GM12873 (cell line): ENCODE measurements at regions not wholly inside any gene's neighbourhood (a gene's known extent, or its start where the extent isn't known, plus 50 kb on each side); places are given as distances from the start of the nearest gene placed in this dataset.

Experiments used
- TF ChIP-seq, protein P1 (sequence below): IDR thresholded peaks from 2 replicates; pipeline ENCODE4 v1.5.1; 2012; ENCODE audit warnings: low read depth, mild to moderate bottlenecking, moderate library complexity, low read length, control low read depth; ENCODE audit not compliant: insufficient read depth; ENCODE audit errors: missing control alignments

DNA sequence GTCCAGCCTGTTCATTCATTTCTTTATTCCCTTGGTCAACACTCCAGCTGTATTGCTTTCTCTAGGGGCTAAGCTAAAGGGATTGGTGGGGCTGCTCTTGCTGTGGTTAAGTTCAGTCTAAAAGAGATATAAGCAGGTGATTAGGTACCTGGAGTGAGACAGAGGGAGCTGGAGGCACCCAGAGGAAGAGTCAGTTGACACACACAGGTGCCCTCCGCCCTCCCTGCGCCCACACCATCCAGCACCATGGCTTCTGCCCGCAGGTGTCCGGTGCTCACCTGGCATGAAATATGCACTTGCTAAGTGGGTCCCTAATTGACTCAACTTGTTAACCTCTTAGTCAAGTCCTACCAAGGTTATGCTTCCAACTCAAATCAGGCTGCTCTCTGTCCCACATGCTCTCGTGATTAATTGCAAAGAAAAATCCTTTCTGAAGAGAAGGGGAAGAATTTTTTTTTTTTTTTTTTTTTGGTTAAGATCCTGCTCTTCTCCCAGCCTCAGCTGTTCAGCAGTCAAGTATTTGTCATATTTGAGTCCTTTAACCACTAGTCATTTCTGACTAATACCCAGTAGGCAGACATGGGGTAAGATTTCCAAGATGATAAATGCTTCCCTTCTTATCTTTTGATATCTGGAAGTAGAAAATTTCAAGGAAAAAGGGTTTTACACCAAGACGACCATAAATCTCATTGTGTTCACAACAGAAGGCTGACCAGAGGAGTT is 199.8 kb upstream of the WSCD1 start:
- TF ChIP-seq, protein P1, sequence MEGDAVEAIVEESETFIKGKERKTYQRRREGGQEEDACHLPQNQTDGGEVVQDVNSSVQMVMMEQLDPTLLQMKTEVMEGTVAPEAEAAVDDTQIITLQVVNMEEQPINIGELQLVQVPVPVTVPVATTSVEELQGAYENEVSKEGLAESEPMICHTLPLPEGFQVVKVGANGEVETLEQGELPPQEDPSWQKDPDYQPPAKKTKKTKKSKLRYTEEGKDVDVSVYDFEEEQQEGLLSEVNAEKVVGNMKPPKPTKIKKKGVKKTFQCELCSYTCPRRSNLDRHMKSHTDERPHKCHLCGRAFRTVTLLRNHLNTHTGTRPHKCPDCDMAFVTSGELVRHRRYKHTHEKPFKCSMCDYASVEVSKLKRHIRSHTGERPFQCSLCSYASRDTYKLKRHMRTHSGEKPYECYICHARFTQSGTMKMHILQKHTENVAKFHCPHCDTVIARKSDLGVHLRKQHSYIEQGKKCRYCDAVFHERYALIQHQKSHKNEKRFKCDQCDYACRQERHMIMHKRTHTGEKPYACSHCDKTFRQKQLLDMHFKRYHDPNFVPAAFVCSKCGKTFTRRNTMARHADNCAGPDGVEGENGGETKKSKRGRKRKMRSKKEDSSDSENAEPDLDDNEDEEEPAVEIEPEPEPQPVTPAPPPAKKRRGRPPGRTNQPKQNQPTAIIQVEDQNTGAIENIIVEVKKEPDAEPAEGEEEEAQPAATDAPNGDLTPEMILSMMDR = no peak

DNA sequence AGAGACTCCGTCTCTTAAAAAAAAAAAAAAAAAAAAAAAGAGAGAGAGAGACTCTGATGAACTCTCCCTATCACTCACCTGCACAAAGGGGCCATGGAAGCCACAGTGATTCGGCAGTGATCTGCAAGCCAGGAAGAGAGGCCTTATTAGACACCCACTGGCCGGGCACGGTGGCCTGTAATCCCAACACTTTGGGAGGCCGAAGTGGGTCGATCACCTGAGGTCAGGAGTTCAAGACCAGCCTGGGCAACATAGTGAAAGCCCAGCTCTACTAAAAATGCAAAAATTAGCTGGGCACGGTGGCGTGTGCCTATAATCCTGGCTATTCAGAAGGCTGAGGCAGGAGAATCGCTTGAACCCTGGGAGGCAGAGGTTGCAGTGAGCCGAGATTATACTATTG is 198.5 kb upstream of the WSCD1 start:
- TF ChIP-seq, protein P1 = no peak

DNA sequence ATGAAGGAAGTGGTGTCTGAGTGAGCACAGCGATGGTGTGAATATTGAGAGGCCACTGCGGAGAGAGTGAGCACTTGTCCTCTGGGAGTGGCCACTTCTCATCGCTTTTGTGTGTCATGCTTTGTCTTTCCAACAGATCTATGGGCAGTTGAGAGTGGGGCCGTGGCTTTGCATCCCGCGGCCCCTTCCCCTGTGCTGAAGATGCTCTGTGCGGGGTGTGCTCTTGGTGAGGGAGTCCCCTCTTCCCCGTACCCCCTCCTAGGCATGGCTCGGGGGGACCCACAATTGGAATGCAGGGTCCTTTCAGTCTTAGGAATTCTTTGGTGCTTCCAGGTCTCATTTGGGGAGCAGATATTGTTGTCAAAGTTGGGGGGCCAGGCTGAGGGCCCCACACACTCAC is 197.3 kb upstream of the WSCD1 start:
- TF ChIP-seq, protein P1 = no peak

DNA sequence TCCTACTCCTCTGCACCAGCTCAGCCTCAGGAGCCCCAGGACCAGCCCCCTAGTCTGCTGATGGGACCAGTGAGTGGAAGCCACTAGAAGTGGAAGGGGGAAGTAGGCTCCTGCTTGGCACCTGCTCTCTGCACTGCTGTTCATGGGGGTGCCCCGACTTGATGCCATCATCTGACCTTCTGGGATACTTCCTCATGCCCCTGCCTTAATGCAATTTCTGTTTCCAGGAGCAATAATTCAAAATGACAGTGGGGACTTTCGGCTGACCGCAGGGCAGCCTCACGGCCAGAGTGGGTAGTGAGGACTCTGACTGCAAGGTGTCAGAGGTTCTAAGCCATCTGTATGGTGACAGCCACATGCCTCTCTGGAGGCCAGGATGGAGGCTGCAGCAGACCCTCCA is 196.4 kb upstream of the WSCD1 start:
- TF ChIP-seq, protein P1 = no peak

DNA sequence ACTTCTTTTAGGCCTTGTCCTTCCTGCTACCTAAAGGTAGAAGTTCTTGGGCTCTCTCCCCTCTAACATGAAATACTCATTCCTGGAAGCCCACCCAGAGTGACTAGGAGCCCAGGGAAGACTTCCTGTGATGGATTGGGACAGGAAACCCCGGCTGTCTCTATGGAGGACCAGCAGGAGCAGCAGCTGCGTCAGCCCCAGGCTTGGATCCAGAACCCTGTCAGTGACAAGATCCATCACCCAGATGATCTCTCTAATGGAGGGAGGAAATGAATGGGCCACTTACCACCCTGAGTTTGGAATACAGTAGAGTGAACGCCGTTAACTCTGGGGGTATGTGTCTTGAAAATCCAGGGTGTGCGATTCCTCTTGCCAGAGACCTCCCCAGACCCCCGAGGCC is 195.7 kb upstream of the WSCD1 start:
- TF ChIP-seq, protein P1 = no peak

DNA sequence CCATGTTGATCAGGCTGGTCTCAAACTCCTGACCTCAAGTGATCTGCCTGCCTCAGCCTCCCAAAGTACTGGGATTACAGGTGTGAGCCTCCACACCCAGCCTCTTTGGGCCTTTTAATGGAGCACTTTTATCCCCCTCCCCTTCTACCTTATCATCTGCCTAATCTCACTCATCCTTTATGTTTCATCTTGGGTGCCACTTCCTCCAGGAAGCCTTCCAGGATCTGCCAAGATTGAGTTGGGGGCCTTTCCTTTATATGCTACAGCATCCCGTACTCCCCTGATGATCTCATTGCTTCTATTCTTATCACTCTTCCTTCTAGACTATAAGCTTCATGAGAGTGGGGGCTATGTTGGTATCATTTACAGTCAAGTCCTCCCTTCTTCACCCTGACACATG is 192.8 kb upstream of the WSCD1 start:
- TF ChIP-seq, protein P1 = no peak

DNA sequence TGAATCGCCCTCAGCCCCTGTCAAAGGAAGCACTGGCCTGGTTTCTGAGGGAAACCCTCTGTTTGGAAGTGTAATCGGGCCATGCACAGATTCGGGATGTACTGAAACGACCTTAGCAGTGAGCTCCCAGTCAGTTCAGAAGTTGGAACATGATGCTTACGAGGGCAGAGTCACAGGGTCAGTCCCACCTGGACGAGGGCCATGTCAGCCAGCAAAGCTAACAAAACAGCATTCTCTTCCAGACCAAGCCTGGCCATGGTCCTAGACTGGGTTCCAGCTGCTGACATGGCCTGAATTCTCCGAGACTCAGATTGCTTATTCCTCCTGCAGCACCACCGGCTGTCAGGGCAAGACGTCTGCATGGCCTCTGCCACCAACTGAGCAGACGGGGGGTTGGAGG is 192.2 kb upstream of the WSCD1 start:
- TF ChIP-seq, protein P1 = no peak
